Body of pancreas (tissue), 4 donors: ENCODE measurements at regions not wholly inside any gene's neighbourhood (a gene's known extent, or its start where the extent isn't known, plus 50 kb on each side); places are given as distances from the start of the nearest gene placed in this dataset.

ENCODE experiments used
- ATAC-seq: fragments of 150-250 bp; one replicate; pipeline ENCODE4 v1.9.1; 2016
- DNase-seq, 4 donors: peaks; one replicate each; pipeline ENCODE4 v3.0.0-alpha.2; 2019
- H3K27ac ChIP-seq, 4 donors: fragments of 200-600 bp; sonication (generic); 1 replicate in 3 of 4; 2 replicates in 1 of 4; pipeline versions ENCODE4 v1.5.1 to v1.6.1; 2016 to 2019; ENCODE audit warnings: mild to moderate bottlenecking in 1 of 4, mixed read lengths in 1 of 4, moderate library complexity in 1 of 4
- H3K27me3 ChIP-seq, 2 donors: fragments of 200-600 bp; sonication (generic); one replicate each; pipeline ENCODE4 v1.6.0; 2016; ENCODE audit warnings: mild to moderate bottlenecking in 1 of 2
- H3K36me3 ChIP-seq, 2 donors: fragments of 200-600 bp; sonication (generic); replicated peaks in 1 of 2; 2 replicates each; pipeline ENCODE4 v1.5.1; 2016; ENCODE audit warnings: low read depth in 2 of 2; ENCODE audit not compliant: insufficient read depth in 1 of 2
- H3K4me1 ChIP-seq: fragments of 200-600 bp; sonication (generic); one replicate; pipeline ENCODE4 v1.6.0; 2016
- H3K4me3 ChIP-seq, 2 donors: fragments of 200-600 bp; sonication (generic); 1 replicate in 1 of 2; 2 replicates in 1 of 2; pipeline ENCODE4 v1.5.1; 2016 to 2019
- H3K9me3 ChIP-seq, 3 donors: fragments of 200-600 bp; sonication (generic); 1 replicate in 2 of 3; 2 replicates in 1 of 3; pipeline ENCODE4 v1.5.1; 2016
- POLR2A ChIP-seq, 3 donors: fragments of 450-650 bp; IDR thresholded peaks; one replicate each; pipeline ENCODE4 v1.6.1; 2016; ENCODE audit warnings: antibody characterized with exemption in 3 of 3, mild to moderate bottlenecking in 2 of 3
- whole genome bisulfite sequencing, 2 donors: methylation state at CpG; one replicate each; pipeline ENCODE4 v1.1.5; 2017; 5-methylcytosine and 5-hydroxymethylcytosine counted together
- intact Hi-C: fragments of 100-400 bp; cut with DNase I; formaldehyde crosslinking; loops from one replicate; pipeline ENCODE4 v1.15.1; 2023
- TF ChIP-seq, protein P1 (sequence below), 7 experiments: fragments of 450-650 bp in 4 of 7; fragments of 200-600 bp in 3 of 7; sonication (generic) in 3 of 7; IDR thresholded peaks; one replicate each; pipeline ENCODE4 v1.5.1; 2016 to 2019; ENCODE audit warnings: antibody characterized with exemption in 7 of 7

GRCh38 chr7:123237-123636 lies 69.1 kb upstream of the FAM20C start:
- no peak for ATAC-seq

GRCh38 chr7:124130-124949 lies 68.0 kb upstream of the FAM20C start:
- no peak for DNase-seq
- ATAC-seq = no peak
- H3K9me3 ChIP-seq = no peaks in the 10 kb centered on the region
- H3K4me3 ChIP-seq = no peak overlapping the region
- H3K4me1 ChIP-seq = peaks cover 8% of the 10 kb centered on the region
- TF ChIP-seq POLR2A (IDR thresholded peaks at IDR 0.05) = no peak
- TF ChIP-seq, protein P1, sequence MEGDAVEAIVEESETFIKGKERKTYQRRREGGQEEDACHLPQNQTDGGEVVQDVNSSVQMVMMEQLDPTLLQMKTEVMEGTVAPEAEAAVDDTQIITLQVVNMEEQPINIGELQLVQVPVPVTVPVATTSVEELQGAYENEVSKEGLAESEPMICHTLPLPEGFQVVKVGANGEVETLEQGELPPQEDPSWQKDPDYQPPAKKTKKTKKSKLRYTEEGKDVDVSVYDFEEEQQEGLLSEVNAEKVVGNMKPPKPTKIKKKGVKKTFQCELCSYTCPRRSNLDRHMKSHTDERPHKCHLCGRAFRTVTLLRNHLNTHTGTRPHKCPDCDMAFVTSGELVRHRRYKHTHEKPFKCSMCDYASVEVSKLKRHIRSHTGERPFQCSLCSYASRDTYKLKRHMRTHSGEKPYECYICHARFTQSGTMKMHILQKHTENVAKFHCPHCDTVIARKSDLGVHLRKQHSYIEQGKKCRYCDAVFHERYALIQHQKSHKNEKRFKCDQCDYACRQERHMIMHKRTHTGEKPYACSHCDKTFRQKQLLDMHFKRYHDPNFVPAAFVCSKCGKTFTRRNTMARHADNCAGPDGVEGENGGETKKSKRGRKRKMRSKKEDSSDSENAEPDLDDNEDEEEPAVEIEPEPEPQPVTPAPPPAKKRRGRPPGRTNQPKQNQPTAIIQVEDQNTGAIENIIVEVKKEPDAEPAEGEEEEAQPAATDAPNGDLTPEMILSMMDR (IDR thresholded peaks at IDR 0.05) = no peak
- H3K27ac ChIP-seq = no peak overlapping the region
- 77 to 86% methylated on average over 12 to 21 of the region's 21 CpGs for WGBS, 2 donors
- intact Hi-C loops = no loop called here
- H3K27me3 ChIP-seq = no peaks in the 10 kb centered on the region
- no peaks in the 10 kb centered on the region for H3K36me3 ChIP-seq

More at GRCh38 chr7:123237-123636, 69.1 kb upstream of the FAM20C start:
- 84 to 89% methylated on average over 6 to 10 of the region's 10 CpGs for WGBS, 2 donors
- no peaks in the 10 kb centered on the region for H3K27me3 ChIP-seq
- no peak overlapping the region for H3K4me3 ChIP-seq
- peaks cover 8% of the 10 kb centered on the region for H3K4me1 ChIP-seq
- H3K9me3 ChIP-seq = no peaks in the 10 kb centered on the region
- DNase-seq = no peak
- no peaks in the 10 kb centered on the region for H3K36me3 ChIP-seq
- TF ChIP-seq POLR2A (IDR thresholded peaks at IDR 0.05) = no peak
- TF ChIP-seq, protein P1 (IDR thresholded peaks at IDR 0.05) = no peak
- H3K27ac ChIP-seq = no peak overlapping the region
- intact Hi-C loops = no loop called here

DNA sequence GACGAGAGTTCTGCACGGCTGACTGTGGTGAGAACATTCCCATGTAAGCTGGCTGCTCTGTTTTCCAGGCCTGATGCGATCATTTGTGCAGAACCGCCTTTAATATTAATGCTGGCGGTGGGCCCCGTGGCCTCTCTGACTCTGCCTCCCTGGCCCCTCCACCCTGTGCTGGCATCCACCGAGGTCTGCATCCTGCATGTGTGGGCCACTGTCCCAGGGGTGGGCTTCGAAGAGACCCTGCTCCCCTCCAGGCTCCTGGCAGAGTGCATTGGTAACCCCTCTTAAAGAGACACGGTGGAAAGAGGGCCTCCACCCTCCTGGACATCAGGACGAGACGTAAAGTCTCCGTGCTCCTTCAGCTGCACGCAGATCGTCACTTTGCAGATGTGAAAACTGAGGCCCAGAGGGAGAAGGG lies 67.3 kb upstream of the FAM20C start:
- TF ChIP-seq, protein P1 (IDR thresholded peaks at IDR 0.05) = no peak
- TF ChIP-seq POLR2A (IDR thresholded peaks at IDR 0.05) = no peak
- no peaks in the 10 kb centered on the region for H3K36me3 ChIP-seq
- H3K9me3 ChIP-seq = no peaks in the 10 kb centered on the region
- no peak overlapping the region for H3K4me3 ChIP-seq
- H3K4me1 ChIP-seq = peaks cover 2% of the 10 kb centered on the region
- no peak overlapping the region for H3K27ac ChIP-seq
- intact Hi-C loops = no loop called here
- ATAC-seq (no peak), DNase-seq (no peak)
- H3K27me3 ChIP-seq = no peaks in the 10 kb centered on the region
- 82% methylated on average over 10 to 14 of the region's 14 CpGs for WGBS, 2 donors

DNA sequence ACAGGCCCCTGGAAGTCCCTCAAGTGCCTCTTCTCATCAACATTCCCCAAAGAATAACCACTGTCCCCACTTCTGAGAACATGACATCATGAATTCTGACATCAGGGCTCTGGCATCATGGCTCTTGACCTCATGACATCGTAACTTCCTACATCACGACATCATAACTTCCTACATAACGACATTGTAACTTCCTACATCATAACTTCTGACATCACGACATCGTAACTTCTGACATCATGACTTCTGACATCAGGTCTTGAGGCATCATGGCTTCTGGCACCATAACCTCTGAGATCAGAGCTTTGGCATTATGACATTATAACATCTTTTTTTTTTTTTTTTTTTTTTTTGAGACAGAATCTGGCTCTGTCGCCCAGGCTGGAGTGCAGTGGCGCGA lies 66.7 kb upstream of the FAM20C start:
- Histone ChIP-seq H3K4me1 (no peaks in the 10 kb centered on the region), H3K36me3 (no peaks in the 10 kb centered on the region), H3K27me3 (no peaks in the 10 kb centered on the region), H3K4me3 (no peak overlapping the region), H3K9me3 (no peaks in the 10 kb centered on the region), H3K27ac (no peak overlapping the region)
- no peak for DNase-seq
- intact Hi-C loops = no loop called here
- no peak for ATAC-seq
- no peak for TF ChIP-seq POLR2A (IDR thresholded peaks at IDR 0.05)
- TF ChIP-seq, protein P1 (IDR thresholded peaks at IDR 0.05) = no peak
- 94 to 96% methylated on average over 5 to 6 of the region's 8 CpGs for WGBS, 2 donors

GRCh38 chr7:126368-126767 lies 66.0 kb upstream of the FAM20C start:
- H3K9me3 ChIP-seq = no peaks in the 10 kb centered on the region
- no peaks in the 10 kb centered on the region for H3K27me3 ChIP-seq
- no peak for DNase-seq
- H3K27ac ChIP-seq = no peak overlapping the region
- no peak for ATAC-seq
- intact Hi-C loops = no loop called here
- TF ChIP-seq, protein P1 (IDR thresholded peaks at IDR 0.05) = no peak
- TF ChIP-seq POLR2A (IDR thresholded peaks at IDR 0.05) = no peak
- H3K36me3 ChIP-seq = no peaks in the 10 kb centered on the region
- WGBS, 2 donors = 91 to 97% methylated on average over 3 of the region's 3 CpGs
- H3K4me3 ChIP-seq = no peak overlapping the region
- no peaks in the 10 kb centered on the region for H3K4me1 ChIP-seq
